Keratinocyte (primary cell): ENCODE measurements at regions not wholly inside any gene's neighbourhood (a gene's known extent, or its start where the extent isn't known, plus 50 kb on each side); places are given as distances from the start of the nearest gene placed in this dataset.

ENCODE experiments used
- DNase-seq: peaks from one replicate; pipeline ENCODE4 v3.0.0-alpha.2; 2011; ENCODE audit warnings: low read depth, missing footprints, low spot score
- FAIRE-seq: peaks from 2 replicates; lab custom pipeline; 2011; peaks lifted over from hg19 to GRCh38; lab: Jason Lieb, UNC
- H2AFZ ChIP-seq: 2 replicates; pipeline ENCODE4 v1.6.0; 2012; ENCODE audit warnings: low read length, control low read depth, inconsistent platforms; ENCODE audit not compliant: control insufficient read depth
- H3K27ac ChIP-seq: 2 replicates; pipeline ENCODE4 v1.5.1; 2011; ENCODE audit warnings: low read length; ENCODE audit not compliant: control insufficient read depth, insufficient read depth
- H3K27me3 ChIP-seq: 3 replicates; pipeline ENCODE4 v1.6.0; 2011; ENCODE audit warnings: low read length; ENCODE audit not compliant: control insufficient read depth, insufficient read depth; ENCODE audit errors: extremely low read depth
- H3K36me3 ChIP-seq, 2 experiments: 2 replicates in 1 of 2; 3 replicates in 1 of 2; pipeline ENCODE4 v1.5.1; 2011; ENCODE audit warnings: low read length in 2 of 2, mild to moderate bottlenecking in 1 of 2; ENCODE audit not compliant: control insufficient read depth in 2 of 2, insufficient read depth in 2 of 2; ENCODE audit errors: extremely low read depth in 1 of 2
- H3K4me1 ChIP-seq: 3 replicates; pipeline ENCODE4 v1.5.1; 2011; ENCODE audit warnings: low read length; ENCODE audit not compliant: control insufficient read depth, insufficient read depth; ENCODE audit errors: extremely low read depth
- H3K4me2 ChIP-seq: 3 replicates; pipeline ENCODE4 v1.6.0; 2011; ENCODE audit warnings: low read depth, low read length; ENCODE audit not compliant: control insufficient read depth, insufficient read depth; ENCODE audit errors: extremely low read depth
- H3K4me3 ChIP-seq, 3 experiments: fragments of 200-600 bp in 1 of 3; sonication (generic) in 1 of 3; 2 replicates in 2 of 3; 3 replicates in 1 of 3; pipeline ENCODE4 v1.5.1; 2011 to 2016; ENCODE audit warnings: low read length in 3 of 3, mild to moderate bottlenecking in 3 of 3, control low read depth in 2 of 3, inconsistent platforms in 1 of 3, low read depth in 1 of 3, mixed read lengths in 1 of 3, mixed run types in 1 of 3, moderate library complexity in 1 of 3; ENCODE audit not compliant: control insufficient read depth in 2 of 3, insufficient read depth in 2 of 3; ENCODE audit errors: extremely low read depth in 1 of 3
- H3K79me2 ChIP-seq: 2 replicates; pipeline ENCODE4 v1.6.0; 2012; ENCODE audit warnings: low read length; ENCODE audit not compliant: control insufficient read depth, insufficient read depth
- H3K9ac ChIP-seq: 3 replicates; pipeline ENCODE4 v1.6.0; 2011; ENCODE audit warnings: low read length; ENCODE audit not compliant: control insufficient read depth, insufficient read depth; ENCODE audit errors: extremely low read depth
- H3K9me1 ChIP-seq: 3 replicates; pipeline ENCODE4 v1.6.0; 2011; ENCODE audit warnings: low read length; ENCODE audit not compliant: control insufficient read depth, insufficient read depth; ENCODE audit errors: extremely low read depth
- H3K9me3 ChIP-seq: 2 replicates; pipeline ENCODE4 v1.5.1; 2012; ENCODE audit warnings: low read depth, low read length; ENCODE audit not compliant: control insufficient read depth
- H4K20me1 ChIP-seq: 3 replicates; pipeline ENCODE4 v1.6.0; 2011; ENCODE audit warnings: low read length; ENCODE audit not compliant: control insufficient read depth, insufficient read depth; ENCODE audit errors: extremely low read depth
- EZH2 ChIP-seq: IDR thresholded peaks from one replicate; pipeline ENCODE4 v1.6.1; 2012; ENCODE audit warnings: inconsistent platforms, mild to moderate bottlenecking, low read length, moderate library complexity
- dilution Hi-C: fragments of 300-500 bp; cut with MboI; formaldehyde crosslinking; loops from one replicate; pipeline ENCODE4 v1.7.0; 2020; ENCODE audit warnings: low sequenced_read_pairs; ENCODE audit not compliant: extremely low pct_ligation_motif_present
- TF ChIP-seq, protein P1 (sequence below), 3 experiments: IDR thresholded peaks in 1 of 3; conservative IDR thresholded peaks in 1 of 3; optimal IDR thresholded peaks in 1 of 3; 2 replicates in 2 of 3; 3 replicates in 1 of 3; pipeline versions ENCODE3 to v1.5.1; 2011; ENCODE audit warnings: low read length in 3 of 3, mild to moderate bottlenecking in 3 of 3, moderate library complexity in 2 of 3, control low read depth in 1 of 3, inconsistent platforms in 1 of 3; ENCODE audit not compliant: insufficient read depth in 2 of 3; ENCODE audit errors: extremely low read depth in 1 of 3

DNA sequence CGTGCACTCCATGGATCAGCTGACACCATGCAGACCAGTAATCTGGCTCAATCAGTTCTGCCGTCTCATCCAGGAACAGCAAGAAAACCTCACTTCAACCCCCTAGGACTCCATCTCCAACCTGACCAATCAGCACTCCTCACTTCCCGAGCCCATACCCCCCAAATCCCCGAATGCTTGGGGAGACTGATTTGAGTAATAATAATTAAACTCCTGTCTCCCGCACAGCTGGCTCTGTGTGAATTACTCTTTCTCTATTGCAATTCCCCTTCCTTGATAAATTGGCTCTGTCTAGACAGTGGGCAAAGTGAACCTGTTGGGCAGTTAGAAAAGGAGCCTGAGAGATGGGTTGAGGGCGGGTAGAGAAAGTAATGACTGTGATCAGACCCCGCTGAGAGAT, 320.0 kb downstream of the HAPSTR1 start:
- TF ChIP-seq, protein P1, sequence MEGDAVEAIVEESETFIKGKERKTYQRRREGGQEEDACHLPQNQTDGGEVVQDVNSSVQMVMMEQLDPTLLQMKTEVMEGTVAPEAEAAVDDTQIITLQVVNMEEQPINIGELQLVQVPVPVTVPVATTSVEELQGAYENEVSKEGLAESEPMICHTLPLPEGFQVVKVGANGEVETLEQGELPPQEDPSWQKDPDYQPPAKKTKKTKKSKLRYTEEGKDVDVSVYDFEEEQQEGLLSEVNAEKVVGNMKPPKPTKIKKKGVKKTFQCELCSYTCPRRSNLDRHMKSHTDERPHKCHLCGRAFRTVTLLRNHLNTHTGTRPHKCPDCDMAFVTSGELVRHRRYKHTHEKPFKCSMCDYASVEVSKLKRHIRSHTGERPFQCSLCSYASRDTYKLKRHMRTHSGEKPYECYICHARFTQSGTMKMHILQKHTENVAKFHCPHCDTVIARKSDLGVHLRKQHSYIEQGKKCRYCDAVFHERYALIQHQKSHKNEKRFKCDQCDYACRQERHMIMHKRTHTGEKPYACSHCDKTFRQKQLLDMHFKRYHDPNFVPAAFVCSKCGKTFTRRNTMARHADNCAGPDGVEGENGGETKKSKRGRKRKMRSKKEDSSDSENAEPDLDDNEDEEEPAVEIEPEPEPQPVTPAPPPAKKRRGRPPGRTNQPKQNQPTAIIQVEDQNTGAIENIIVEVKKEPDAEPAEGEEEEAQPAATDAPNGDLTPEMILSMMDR (optimal IDR thresholded peaks at IDR 0.05 in 1 of 3, IDR thresholded peaks at IDR 0.05 in 1 of 3, conservative IDR thresholded peaks at IDR 0.05 in 1 of 3; ENCODE audit: extremely low read depth in 1 of 3, insufficient read depth in 2 of 3, low read length in 3 of 3) = no peak
- TF ChIP-seq EZH2 = no peak
- dilution Hi-C loops = no loop called here
- no peak for DNase-seq
- Histone ChIP-seq H3K9ac (no peak overlapping the region), H3K27me3 (no peaks in the 10 kb centered on the region), H3K36me3 (no peaks in the 10 kb centered on the region), H3K4me3 (no peak overlapping the region), H3K79me2 (no peaks in the 10 kb centered on the region), H3K9me3 (no peaks in the 10 kb centered on the region), H3K9me1 (no peaks in the 10 kb centered on the region), H3K4me2 (no peak overlapping the region), H2AFZ (no peak overlapping the region), H3K27ac (no peak overlapping the region), H3K4me1 (no peaks in the 10 kb centered on the region), H4K20me1 (no peaks in the 10 kb centered on the region)
- no peak for FAIRE-seq

GRCh38 chr16:9412031-9412914, 320.8 kb downstream of the HAPSTR1 start:
- no peak for FAIRE-seq
- H3K4me3 ChIP-seq = no peak overlapping the region
- TF ChIP-seq EZH2 = no peak
- TF ChIP-seq, protein P1 (optimal IDR thresholded peaks at IDR 0.05 in 1 of 3, IDR thresholded peaks at IDR 0.05 in 1 of 3, conservative IDR thresholded peaks at IDR 0.05 in 1 of 3; ENCODE audit: extremely low read depth in 1 of 3, insufficient read depth in 2 of 3, low read length in 3 of 3) = no peak
- no peaks in the 10 kb centered on the region for H3K27me3 ChIP-seq
- no peak overlapping the region for H3K27ac ChIP-seq
- H3K4me1 ChIP-seq = no peaks in the 10 kb centered on the region
- H3K79me2 ChIP-seq = no peaks in the 10 kb centered on the region
- no peaks in the 10 kb centered on the region for H3K36me3 ChIP-seq
- no peak overlapping the region for H2AFZ ChIP-seq
- no peaks in the 10 kb centered on the region for H3K9me1 ChIP-seq
- dilution Hi-C loops = no loop called here
- no peaks in the 10 kb centered on the region for H3K9me3 ChIP-seq
- no peak overlapping the region for H3K9ac ChIP-seq
- no peaks in the 10 kb centered on the region for H4K20me1 ChIP-seq
- H3K4me2 ChIP-seq = no peak overlapping the region
- no peak for DNase-seq
